OCI-LY1 (cell line): ENCODE measurements at regions not wholly inside any gene's neighbourhood (a gene's known extent, or its start where the extent isn't known, plus 50 kb on each side); places are given as distances from the start of the nearest gene placed in this dataset.

Experiments used
- H2AFZ ChIP-seq: fragments of 200-600 bp; sonication (generic), shearing (Covaris generic); 2 replicates; pipeline ENCODE4 v1.6.0; 2014; ENCODE audit warnings: antibody characterized with exemption, mild to moderate bottlenecking, low read length
- H3F3A ChIP-seq: fragments of 200-600 bp; sonication (generic), shearing (Covaris generic); 2 replicates; pipeline ENCODE4 v1.6.0; 2014; ENCODE audit warnings: mild to moderate bottlenecking, antibody characterized with exemption, low read length, moderate library complexity; ENCODE audit not compliant: insufficient read depth
- H3K27ac ChIP-seq: fragments of 200-600 bp; sonication (generic); 2 replicates; pipeline ENCODE4 v1.5.1; 2014; ENCODE audit warnings: low read length, mixed run types, mild to moderate bottlenecking, low read depth; ENCODE audit not compliant: poor library complexity, severe bottlenecking
- H3K27me3 ChIP-seq: fragments of 200-600 bp; sonication (generic); 2 replicates; pipeline ENCODE4 v1.6.0; 2014; ENCODE audit warnings: antibody characterized with exemption, mild to moderate bottlenecking, low read length, moderate library complexity; ENCODE audit not compliant: insufficient read depth
- H3K36me3 ChIP-seq: fragments of 200-600 bp; sonication (generic); 2 replicates; pipeline ENCODE4 v1.6.1; 2014; ENCODE audit warnings: mild to moderate bottlenecking, antibody characterized with exemption, low read length, moderate library complexity, mixed read lengths; ENCODE audit not compliant: insufficient read depth
- H3K4me1 ChIP-seq: fragments of 200-600 bp; sonication (generic); 2 replicates; pipeline ENCODE4 v1.5.1; 2014; ENCODE audit warnings: mild to moderate bottlenecking, low read length, moderate library complexity; ENCODE audit not compliant: insufficient read depth, severe bottlenecking
- H3K4me2 ChIP-seq: fragments of 200-600 bp; sonication (generic), shearing (Covaris generic); 2 replicates; pipeline ENCODE4 v1.6.1; 2014; ENCODE audit warnings: low read length
- H3K4me3 ChIP-seq: fragments of 200-600 bp; sonication (generic); 2 replicates; pipeline ENCODE4 v1.5.1; 2014; ENCODE audit warnings: low read length, low read depth, mild to moderate bottlenecking, mixed read lengths; ENCODE audit not compliant: poor library complexity, severe bottlenecking
- H3K79me2 ChIP-seq: fragments of 200-600 bp; shearing (Covaris generic); 2 replicates; pipeline ENCODE4 v1.6.1; 2016; ENCODE audit warnings: mixed run types, low read length, mixed read lengths; ENCODE audit not compliant: insufficient read depth
- H3K9ac ChIP-seq: fragments of 200-600 bp; sonication (generic), shearing (Covaris generic); 2 replicates; pipeline ENCODE4 v1.6.1; 2014; ENCODE audit warnings: mild to moderate bottlenecking, low read length, mixed read lengths
- H3K9me2 ChIP-seq: fragments of 200-600 bp; sonication (generic), shearing (Covaris generic); 2 replicates; pipeline ENCODE4 v1.6.1; 2014; ENCODE audit warnings: low read depth, mild to moderate bottlenecking, low read length, mixed read lengths
- H3K9me3 ChIP-seq: fragments of 200-600 bp; shearing (Covaris generic); 2 replicates; pipeline ENCODE4 v1.6.1; 2014; ENCODE audit warnings: low read length, mixed read lengths
- H4K20me1 ChIP-seq: fragments of 200-600 bp; sonication (generic), shearing (Covaris generic); 2 replicates; pipeline ENCODE4 v1.6.0; 2016; ENCODE audit warnings: mild to moderate bottlenecking, low read length; ENCODE audit not compliant: insufficient read depth
- CTCF ChIP-seq: fragments of 200-600 bp; sonication (generic), shearing (Covaris generic); IDR thresholded peaks from 2 replicates; pipeline ENCODE4 v1.5.1; 2017; ENCODE audit warnings: mild to moderate bottlenecking, antibody characterized with exemption, low read length, moderate library complexity, mixed read lengths
- EZH2 ChIP-seq: fragments of 200-600 bp; sonication (generic), shearing (Covaris generic); IDR thresholded peaks from 2 replicates; pipeline ENCODE4 v1.8.0; 2017; ENCODE audit warnings: borderline replicate concordance, mixed run types, mild to moderate bottlenecking, antibody characterized with exemption, low read length, moderate library complexity, mixed read lengths

DNA sequence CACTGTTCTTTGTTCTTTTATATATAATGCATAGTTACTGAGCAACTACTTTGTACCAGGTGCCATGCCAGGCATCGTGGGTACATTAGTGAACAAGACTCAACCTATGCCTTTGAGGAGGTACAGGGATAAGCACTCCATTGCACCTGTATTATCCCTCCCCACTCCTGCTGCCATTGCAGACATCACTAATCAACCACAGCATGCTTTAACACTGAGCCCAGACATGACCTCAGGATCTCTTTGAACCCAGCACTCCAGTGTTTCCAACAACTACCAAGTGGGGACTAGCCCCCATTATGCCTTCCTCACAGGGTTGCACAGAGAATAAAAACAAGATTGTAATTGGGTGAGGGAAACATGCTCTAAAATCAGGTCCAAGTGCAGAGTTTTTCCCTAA is 60.5 kb upstream of the COL13A1 start:
- no peaks in the 10 kb centered on the region for H3F3A ChIP-seq
- H3K27me3 ChIP-seq: peaks cover 3% of the 10 kb centered on the region; the same call in 1 of the 2 replicates
- H3K27ac ChIP-seq: no peak overlapping the region
- H3K79me2 ChIP-seq: no peaks in the 10 kb centered on the region
- H3K9ac ChIP-seq: no peak overlapping the region
- H3K4me3 ChIP-seq: no peak overlapping the region
- H4K20me1 ChIP-seq: no peaks in the 10 kb centered on the region
- no peaks in the 10 kb centered on the region for H3K9me3 ChIP-seq
- TF ChIP-seq EZH2 (no peak), CTCF (no peak)
- no peak overlapping the region for H2AFZ ChIP-seq
- no peaks in the 10 kb centered on the region for H3K9me2 ChIP-seq
- no peaks in the 10 kb centered on the region for H3K4me1 ChIP-seq
- no peak overlapping the region for H3K4me2 ChIP-seq
- no peaks in the 10 kb centered on the region for H3K36me3 ChIP-seq

GRCh38 chr10:69741671-69742355 is 59.9 kb upstream of the COL13A1 start:
- H3K9me2 ChIP-seq: no peaks in the 10 kb centered on the region
- no peaks in the 10 kb centered on the region for H3K9me3 ChIP-seq
- H3K79me2 ChIP-seq: no peaks in the 10 kb centered on the region
- peaks cover 3% of the 10 kb centered on the region; the same call in 1 of the 2 replicates for H3K27me3 ChIP-seq
- H3K36me3 ChIP-seq: no peaks in the 10 kb centered on the region
- no peak overlapping the region for H3K27ac ChIP-seq
- no peak overlapping the region for H3K9ac ChIP-seq
- no peaks in the 10 kb centered on the region for H3F3A ChIP-seq
- no peak overlapping the region for H3K4me2 ChIP-seq
- H3K4me1 ChIP-seq: no peaks in the 10 kb centered on the region
- H4K20me1 ChIP-seq: no peaks in the 10 kb centered on the region
- H2AFZ ChIP-seq: no peak overlapping the region
- H3K4me3 ChIP-seq: no peak overlapping the region
- no peak for TF ChIP-seq EZH2
- no peak for TF ChIP-seq CTCF

GRCh38 chr10:69742356-69742695 is 59.4 kb upstream of the COL13A1 start:
- Histone ChIP-seq H3K9ac (no peak overlapping the region), H3K27me3 (peaks cover 3% of the 10 kb centered on the region; the same call in 1 of the 2 replicates), H3K79me2 (no peaks in the 10 kb centered on the region), H3K9me2 (no peaks in the 10 kb centered on the region), H3K4me3 (no peak overlapping the region), H4K20me1 (no peaks in the 10 kb centered on the region), H3K4me2 (no peak overlapping the region), H3K9me3 (no peaks in the 10 kb centered on the region), H2AFZ (no peak overlapping the region), H3K4me1 (no peaks in the 10 kb centered on the region), H3F3A (no peaks in the 10 kb centered on the region), H3K27ac (no peak overlapping the region), H3K36me3 (no peaks in the 10 kb centered on the region)
- TF ChIP-seq CTCF: no peak
